Adrenal gland (tissue), 9 donors: ENCODE measurements at regions not wholly inside any gene's neighbourhood (a gene's known extent, or its start where the extent isn't known, plus 50 kb on each side); places are given as distances from the start of the nearest gene placed in this dataset.

Source experiments
- DNase-seq, 7 donors: peaks; one replicate each; pipeline ENCODE4 v3.0.0-alpha.2; 2019 to 2020
- H3K27ac ChIP-seq, 5 donors: fragments of 200-600 bp; sonication (generic) in 4 of 5; 1 replicate in 3 of 5; 2 replicates in 2 of 5; pipeline versions ENCODE4 v1.5.1 to v1.8.0; 2016 to 2020; ENCODE audit warnings: mild to moderate bottlenecking in 1 of 5
- H3K27me3 ChIP-seq: fragments of 200-600 bp; 2 replicates; pipeline ENCODE4 v1.8.0; 2021
- H3K36me3 ChIP-seq, 2 donors: fragments of 200-600 bp; replicated peaks in 1 of 2; 1 replicate in 1 of 2; 2 replicates in 1 of 2; pipeline versions ENCODE4 v1.5.1 to v1.8.0; 2018 to 2022
- H3K4me1 ChIP-seq, 2 donors: fragments of 200-600 bp; replicated peaks in 1 of 2; 1 replicate in 1 of 2; 2 replicates in 1 of 2; pipeline versions ENCODE4 v1.5.1 to v1.8.0; 2018 to 2021
- H3K4me3 ChIP-seq, 4 donors: fragments of 200-600 bp; sonication (generic) in 3 of 4; one replicate each; pipeline ENCODE4 v1.5.1; 2016 to 2018
- H3K9me3 ChIP-seq, 3 donors: fragments of 200-600 bp; sonication (generic) in 1 of 3; replicated peaks in 1 of 3; 1 replicate in 2 of 3; 2 replicates in 1 of 3; pipeline versions ENCODE4 v1.5.1 to v1.8.0; 2016 to 2021
- CTCF ChIP-seq, 6 experiments: fragments of 450-650 bp in 4 of 6; fragments of 200-600 bp in 2 of 6; sonication (generic) in 1 of 6; IDR thresholded peaks; 1 replicate in 5 of 6; 2 replicates in 1 of 6; pipeline versions ENCODE4 v1.5.1 to v1.8.0; 2016 to 2021; ENCODE audit warnings: antibody characterized with exemption in 6 of 6, mild to moderate bottlenecking in 2 of 6, moderate library complexity in 1 of 6
- POLR2A ChIP-seq, 2 donors: fragments of 450-650 bp; IDR thresholded peaks; one replicate each; pipeline ENCODE4 v1.6.1; 2017; ENCODE audit warnings: antibody characterized with exemption in 2 of 2, mild to moderate bottlenecking in 2 of 2, moderate library complexity in 1 of 2
- WGBS, 4 donors: extraction: QIAGEN DNeasy Blood & Tissue Kit in 2 of 4; methylation state at CpG; one replicate each; pipeline versions ENCODE4 v1.1.5 to v1.1.7; 2013 to 2017; 5-methylcytosine and 5-hydroxymethylcytosine counted together
- intact Hi-C, 2 donors: fragments of 100-400 bp; cut with DNase I; formaldehyde crosslinking; loops; one replicate each; pipeline versions ENCODE4 v1.14.1 to v1.15.0; 2022 to 2023
- donor health status: healthy with polysubstance abuse.
- donor health status: Bipolar disorder and iron deficiency.
- donor health status: DM: yes; HTN: yes; CAD: no.
- donor health status: DM: no; HTN: no; CAD: no.
- donor health status: DM: no; HTN: no; CAD: no.

GRCh38 chr7:10156972-10157371 lies 816.7 kb upstream of the PHF14 start:
- DNase-seq = peak in 1 of 7 donors; percentile 11
- Histone ChIP-seq H3K27me3 (no peaks in the 10 kb centered on the region), H3K36me3 (no peaks in the 10 kb centered on the region), H3K4me3 (no peak overlapping the region), H3K9me3 (no peaks in the 10 kb centered on the region), H3K4me1 (no peaks in the 10 kb centered on the region), H3K27ac (no peak overlapping the region)
- WGBS, 4 donors = 76 to 85% (median 78%) methylated on average over 2 of the region's 2 CpGs
- intact Hi-C loops = no loop called here
- no peak for TF ChIP-seq POLR2A (IDR thresholded peaks at IDR 0.05)
- TF ChIP-seq CTCF (IDR thresholded peaks at IDR 0.05) = no peak

DNA sequence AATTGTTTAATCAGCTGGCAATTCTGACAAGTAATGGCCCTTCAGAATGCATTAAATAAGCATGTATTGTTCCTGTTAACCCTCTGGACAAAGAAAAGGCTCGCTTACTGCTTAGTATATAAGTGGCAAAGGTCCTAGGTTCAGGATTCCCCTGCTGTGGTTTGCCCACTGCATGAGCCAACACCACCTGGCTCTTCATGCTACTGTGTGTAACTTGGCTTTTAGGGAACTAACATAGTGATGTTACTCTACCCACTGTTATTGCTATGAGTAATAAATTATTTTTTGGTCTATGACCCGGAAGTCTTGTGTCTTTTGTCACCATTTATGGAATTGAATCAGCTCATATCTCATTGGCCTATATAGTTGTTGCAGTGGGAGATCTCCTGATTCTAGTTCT lies 791.7 kb upstream of the PHF14 start:
- Histone ChIP-seq H3K4me3 (no peak overlapping the region), H3K4me1 (no peaks in the 10 kb centered on the region), H3K9me3 (peaks cover 0 to 5% (median 0%) of the 10 kb centered on the region in 3 donors), H3K27me3 (no peaks in the 10 kb centered on the region), H3K27ac (no peak overlapping the region), H3K36me3 (no peaks in the 10 kb centered on the region)
- DNase-seq = no peak
- TF ChIP-seq CTCF (IDR thresholded peaks at IDR 0.05) = no peak
- TF ChIP-seq POLR2A (IDR thresholded peaks at IDR 0.05) = no peak
- intact Hi-C loops = no loop called here
- 77 to 86% (median 82%) methylated on average over 2 of the region's 2 CpGs for WGBS, 4 donors

GRCh38 chr7:10192074-10192473 lies 781.6 kb upstream of the PHF14 start:
- no peaks in the 10 kb centered on the region for H3K9me3 ChIP-seq
- H3K36me3 ChIP-seq = no peaks in the 10 kb centered on the region
- no peaks in the 10 kb centered on the region for H3K4me1 ChIP-seq
- TF ChIP-seq POLR2A (IDR thresholded peaks at IDR 0.05) = no peak
- TF ChIP-seq CTCF (IDR thresholded peaks at IDR 0.05) = no peak
- 83 to 92% (median 89%) methylated on average over 3 of the region's 3 CpGs for WGBS, 4 donors
- H3K4me3 ChIP-seq = no peak overlapping the region
- no peaks in the 10 kb centered on the region for H3K27me3 ChIP-seq
- no peak for DNase-seq
- intact Hi-C loops = loop anchor here in 1 of 2 donors (10.0 kb wide), 1 partner anchor 1787 kb away; no protein-coding TSS in a partner anchor
- H3K27ac ChIP-seq = no peak overlapping the region

DNA sequence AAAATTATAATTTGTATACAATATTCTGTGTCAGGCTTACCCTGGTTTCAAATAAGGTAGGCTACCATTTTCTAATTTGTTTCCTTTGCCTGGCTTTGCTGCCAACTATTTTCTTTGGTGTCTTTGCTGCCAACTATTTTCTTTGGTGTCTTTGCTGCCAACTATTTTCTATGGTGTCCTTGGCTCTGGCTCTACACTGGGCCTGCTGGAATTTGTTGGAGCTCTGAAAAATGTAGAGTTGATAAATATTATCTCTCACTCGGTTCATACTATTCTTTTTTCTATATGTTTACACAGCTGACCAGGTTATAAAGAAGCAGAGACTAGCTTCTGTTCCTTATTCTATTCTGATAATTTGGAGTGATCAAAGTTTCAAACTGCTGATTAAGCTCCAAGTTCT lies 768.0 kb upstream of the PHF14 start:
- no peak overlapping the region for H3K4me3 ChIP-seq
- peak in 2 of 7 donors; percentile 2 to 20 for DNase-seq
- no peaks in the 10 kb centered on the region for H3K9me3 ChIP-seq
- intact Hi-C loops = no loop called here
- no peaks in the 10 kb centered on the region for H3K36me3 ChIP-seq
- H3K27me3 ChIP-seq = no peaks in the 10 kb centered on the region
- H3K4me1 ChIP-seq = no peaks in the 10 kb centered on the region
- H3K27ac ChIP-seq = no peak overlapping the region
- 28 to 37% (median 31%) methylated on average over 1 of the region's 1 CpG for WGBS, 4 donors
- TF ChIP-seq POLR2A (IDR thresholded peaks at IDR 0.05) (no peak), CTCF (IDR thresholded peaks at IDR 0.05) (no peak)
